Epithelial cell of esophagus (primary cell): ENCODE measurements at regions not wholly inside any gene's neighbourhood (a gene's known extent, or its start where the extent isn't known, plus 50 kb on each side); places are given as distances from the start of the nearest gene placed in this dataset.

Experiments
- DNase-seq: peaks from one replicate; pipeline ENCODE4 v3.0.0; 2010; ENCODE audit warnings: low read depth
- H3K4me3 ChIP-seq: 2 replicates; pipeline ENCODE4 v1.5.1; 2011; ENCODE audit warnings: mild to moderate bottlenecking, low read length, control low read depth
- TF ChIP-seq, protein P1 (sequence below): IDR thresholded peaks from 2 replicates; pipeline ENCODE4 v1.5.1; 2011; ENCODE audit warnings: low read depth, mild to moderate bottlenecking, low read length, control low read depth, inconsistent platforms; ENCODE audit not compliant: insufficient read depth; ENCODE audit errors: missing control alignments

- DNase-seq: peak; percentile 35
- TF ChIP-seq, protein P1, sequence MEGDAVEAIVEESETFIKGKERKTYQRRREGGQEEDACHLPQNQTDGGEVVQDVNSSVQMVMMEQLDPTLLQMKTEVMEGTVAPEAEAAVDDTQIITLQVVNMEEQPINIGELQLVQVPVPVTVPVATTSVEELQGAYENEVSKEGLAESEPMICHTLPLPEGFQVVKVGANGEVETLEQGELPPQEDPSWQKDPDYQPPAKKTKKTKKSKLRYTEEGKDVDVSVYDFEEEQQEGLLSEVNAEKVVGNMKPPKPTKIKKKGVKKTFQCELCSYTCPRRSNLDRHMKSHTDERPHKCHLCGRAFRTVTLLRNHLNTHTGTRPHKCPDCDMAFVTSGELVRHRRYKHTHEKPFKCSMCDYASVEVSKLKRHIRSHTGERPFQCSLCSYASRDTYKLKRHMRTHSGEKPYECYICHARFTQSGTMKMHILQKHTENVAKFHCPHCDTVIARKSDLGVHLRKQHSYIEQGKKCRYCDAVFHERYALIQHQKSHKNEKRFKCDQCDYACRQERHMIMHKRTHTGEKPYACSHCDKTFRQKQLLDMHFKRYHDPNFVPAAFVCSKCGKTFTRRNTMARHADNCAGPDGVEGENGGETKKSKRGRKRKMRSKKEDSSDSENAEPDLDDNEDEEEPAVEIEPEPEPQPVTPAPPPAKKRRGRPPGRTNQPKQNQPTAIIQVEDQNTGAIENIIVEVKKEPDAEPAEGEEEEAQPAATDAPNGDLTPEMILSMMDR: no peak
- no peak overlapping the region for H3K4me3 ChIP-seq
Measured at GRCh38 chr6:39992861-39993622, 58.8 kb upstream of the MOCS1 start.
